ENCODE measurements at regions not wholly inside any gene's neighbourhood (a gene's known extent, or its start where the extent isn't known, plus 50 kb on each side); places are given as distances from the start of the nearest gene placed in this dataset.

DNA sequence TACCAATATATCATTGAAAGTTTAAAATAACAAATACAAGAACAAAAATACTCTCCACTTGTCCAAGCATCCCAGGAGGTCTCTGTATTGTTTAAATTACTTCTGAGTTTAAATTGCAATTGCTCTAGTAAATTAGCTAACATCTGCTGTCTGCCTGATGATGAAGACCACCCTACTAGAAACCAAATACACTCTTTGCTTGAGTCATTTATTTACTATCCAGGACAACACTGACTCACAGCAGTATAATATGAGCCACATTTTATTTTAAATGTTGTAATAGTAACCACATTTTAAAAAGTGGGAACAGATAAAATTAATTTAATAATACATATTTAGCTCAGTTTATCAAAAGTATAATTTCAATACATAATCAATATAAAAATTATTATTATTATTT lies 62.9 kb upstream of the EEA1 start:
- TF ChIP-seq TAF1 (IDR thresholded peaks at IDR 0.05; ENCODE audit: borderline replicate concordance, low read depth, low read length) (no peak), MXI1 (IDR thresholded peaks at IDR 0.05; ENCODE audit: low read depth, low read length) (no peak)
- CTCF ChIA-PET, result interaction anchor here (1.1 to 1.4 kb wide), 3 partner anchors 389 to 1110 kb away, joined by 4 to 7 read pairs (median 5); no protein-coding TSS in a partner anchor
- no peak overlapping the region for H3K4me2 ChIP-seq
- no peaks in the 10 kb centered on the region for H3F3A ChIP-seq (replicated peaks; ENCODE audit: insufficient read depth)
- H3K9me3 ChIP-seq, result peaks cover 6% of the 10 kb centered on the region; the same call in 1 of the 2 replicates
- no peak overlapping the region for H3K27ac ChIP-seq (ENCODE audit: low read depth in 2 of 2, low read length in 1 of 2)
- H3K4me3 ChIP-seq (ENCODE audit: low read depth in 2 of 2, low read length in 1 of 2), result no peak overlapping the region
- no peaks in the 10 kb centered on the region for H3K27me3 ChIP-seq (ENCODE audit: insufficient read depth)
- peaks cover 0 to 5% of the 10 kb centered on the region in 2 experiments; a peak in 1 of 4 replicates for H3K4me1 ChIP-seq (ENCODE audit: control insufficient read depth in 1 of 2, insufficient read depth in 2 of 2, low read depth in 1 of 2, low read length in 1 of 2)
- H3K9me2 ChIP-seq, result no peaks in the 10 kb centered on the region
- DNase-seq, result no peak
- POLR2A ChIA-PET, result no interaction called here
- no peaks in the 10 kb centered on the region for H4K20me1 ChIP-seq (ENCODE audit: insufficient read depth)
- no peak overlapping the region for H3K9ac ChIP-seq
- H3K79me2 ChIP-seq (ENCODE audit: insufficient read depth), result no peaks in the 10 kb centered on the region
- no peaks in the 10 kb centered on the region for H3K36me3 ChIP-seq (replicated peaks in 1 of 2; ENCODE audit: control insufficient read depth in 1 of 2, insufficient read depth in 2 of 2, low read length in 1 of 2)
- no peak overlapping the region for H2AFZ ChIP-seq (ENCODE audit: low read depth)

DNA sequence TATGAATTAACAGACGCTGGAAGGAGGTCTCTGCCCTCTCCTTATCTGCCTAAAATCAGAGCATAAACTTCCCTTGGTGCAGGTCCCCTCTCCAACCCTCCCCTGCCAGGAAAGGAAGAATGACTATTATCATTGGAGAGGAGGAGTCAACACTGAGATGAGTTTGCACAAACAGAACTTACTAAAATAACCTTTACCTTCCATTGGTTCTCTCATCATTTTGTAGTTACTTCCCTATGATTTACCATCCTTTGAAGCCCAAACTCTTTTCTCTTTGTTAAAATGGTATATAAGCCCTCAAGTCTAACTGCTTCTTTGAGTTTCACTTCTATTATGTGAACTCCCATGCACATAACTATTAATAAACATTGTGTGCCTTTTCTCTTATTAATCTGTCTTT lies 64.2 kb upstream of the EEA1 start:
- 69% methylated on average over 1 of the region's 1 CpG for WGBS (ENCODE audit: low lambda C conversion rate)
- CTCF ChIA-PET, result interaction anchor here (1.0 to 1.7 kb wide), 4 partner anchors 9 to 426 kb away, joined by 3 to 5 read pairs (median 3); no protein-coding TSS in a partner anchor

More for the DNA sequence above, 64.2 kb upstream of the EEA1 start:
- Histone ChIP-seq H3K4me3 (ENCODE audit: low read depth in 2 of 2, low read length in 1 of 2) (no peak overlapping the region), H3K27ac (ENCODE audit: low read depth in 2 of 2, low read length in 1 of 2) (no peak overlapping the region), H3K36me3 (replicated peaks in 1 of 2; ENCODE audit: control insufficient read depth in 1 of 2, insufficient read depth in 2 of 2, low read length in 1 of 2) (no peaks in the 10 kb centered on the region), H3K27me3 (ENCODE audit: insufficient read depth) (no peaks in the 10 kb centered on the region), H2AFZ (ENCODE audit: low read depth) (no peak overlapping the region), H3K9me2 (no peaks in the 10 kb centered on the region), H3K9ac (no peak overlapping the region), H3F3A (replicated peaks; ENCODE audit: insufficient read depth) (no peaks in the 10 kb centered on the region), H3K4me2 (no peak overlapping the region), H3K4me1 (ENCODE audit: control insufficient read depth in 1 of 2, insufficient read depth in 2 of 2, low read depth in 1 of 2, low read length in 1 of 2) (no peaks in the 10 kb centered on the region), H4K20me1 (ENCODE audit: insufficient read depth) (no peaks in the 10 kb centered on the region), H3K9me3 (peaks cover 6% of the 10 kb centered on the region; the same call in 1 of the 2 replicates), H3K79me2 (ENCODE audit: insufficient read depth) (no peaks in the 10 kb centered on the region)
- POLR2A ChIA-PET, result no interaction called here
- no peak for DNase-seq
- TF ChIP-seq, protein P1, sequence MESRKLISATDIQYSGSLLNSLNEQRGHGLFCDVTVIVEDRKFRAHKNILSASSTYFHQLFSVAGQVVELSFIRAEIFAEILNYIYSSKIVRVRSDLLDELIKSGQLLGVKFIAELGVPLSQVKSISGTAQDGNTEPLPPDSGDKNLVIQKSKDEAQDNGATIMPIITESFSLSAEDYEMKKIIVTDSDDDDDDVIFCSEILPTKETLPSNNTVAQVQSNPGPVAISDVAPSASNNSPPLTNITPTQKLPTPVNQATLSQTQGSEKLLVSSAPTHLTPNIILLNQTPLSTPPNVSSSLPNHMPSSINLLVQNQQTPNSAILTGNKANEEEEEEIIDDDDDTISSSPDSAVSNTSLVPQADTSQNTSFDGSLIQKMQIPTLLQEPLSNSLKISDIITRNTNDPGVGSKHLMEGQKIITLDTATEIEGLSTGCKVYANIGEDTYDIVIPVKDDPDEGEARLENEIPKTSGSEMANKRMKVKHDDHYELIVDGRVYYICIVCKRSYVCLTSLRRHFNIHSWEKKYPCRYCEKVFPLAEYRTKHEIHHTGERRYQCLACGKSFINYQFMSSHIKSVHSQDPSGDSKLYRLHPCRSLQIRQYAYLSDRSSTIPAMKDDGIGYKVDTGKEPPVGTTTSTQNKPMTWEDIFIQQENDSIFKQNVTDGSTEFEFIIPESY (IDR thresholded peaks at IDR 0.05; ENCODE audit: borderline replicate concordance, low read depth), result no peak
- TF ChIP-seq SIN3A (IDR thresholded peaks at IDR 0.05; ENCODE audit: borderline replicate concordance, low read depth, low read length), result no peak
- TF ChIP-seq, protein P2, sequence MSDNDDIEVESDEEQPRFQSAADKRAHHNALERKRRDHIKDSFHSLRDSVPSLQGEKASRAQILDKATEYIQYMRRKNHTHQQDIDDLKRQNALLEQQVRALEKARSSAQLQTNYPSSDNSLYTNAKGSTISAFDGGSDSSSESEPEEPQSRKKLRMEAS (IDR thresholded peaks at IDR 0.05; ENCODE audit: low read depth), result no peak
- TF ChIP-seq RAD21 (IDR thresholded peaks at IDR 0.05; ENCODE audit: low read length), result no peak
- no peak for TF ChIP-seq FOXM1 (IDR thresholded peaks at IDR 0.05; ENCODE audit: low read depth)
- TF ChIP-seq, protein P3, sequence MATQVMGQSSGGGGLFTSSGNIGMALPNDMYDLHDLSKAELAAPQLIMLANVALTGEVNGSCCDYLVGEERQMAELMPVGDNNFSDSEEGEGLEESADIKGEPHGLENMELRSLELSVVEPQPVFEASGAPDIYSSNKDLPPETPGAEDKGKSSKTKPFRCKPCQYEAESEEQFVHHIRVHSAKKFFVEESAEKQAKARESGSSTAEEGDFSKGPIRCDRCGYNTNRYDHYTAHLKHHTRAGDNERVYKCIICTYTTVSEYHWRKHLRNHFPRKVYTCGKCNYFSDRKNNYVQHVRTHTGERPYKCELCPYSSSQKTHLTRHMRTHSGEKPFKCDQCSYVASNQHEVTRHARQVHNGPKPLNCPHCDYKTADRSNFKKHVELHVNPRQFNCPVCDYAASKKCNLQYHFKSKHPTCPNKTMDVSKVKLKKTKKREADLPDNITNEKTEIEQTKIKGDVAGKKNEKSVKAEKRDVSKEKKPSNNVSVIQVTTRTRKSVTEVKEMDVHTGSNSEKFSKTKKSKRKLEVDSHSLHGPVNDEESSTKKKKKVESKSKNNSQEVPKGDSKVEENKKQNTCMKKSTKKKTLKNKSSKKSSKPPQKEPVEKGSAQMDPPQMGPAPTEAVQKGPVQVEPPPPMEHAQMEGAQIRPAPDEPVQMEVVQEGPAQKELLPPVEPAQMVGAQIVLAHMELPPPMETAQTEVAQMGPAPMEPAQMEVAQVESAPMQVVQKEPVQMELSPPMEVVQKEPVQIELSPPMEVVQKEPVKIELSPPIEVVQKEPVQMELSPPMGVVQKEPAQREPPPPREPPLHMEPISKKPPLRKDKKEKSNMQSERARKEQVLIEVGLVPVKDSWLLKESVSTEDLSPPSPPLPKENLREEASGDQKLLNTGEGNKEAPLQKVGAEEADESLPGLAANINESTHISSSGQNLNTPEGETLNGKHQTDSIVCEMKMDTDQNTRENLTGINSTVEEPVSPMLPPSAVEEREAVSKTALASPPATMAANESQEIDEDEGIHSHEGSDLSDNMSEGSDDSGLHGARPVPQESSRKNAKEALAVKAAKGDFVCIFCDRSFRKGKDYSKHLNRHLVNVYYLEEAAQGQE (IDR thresholded peaks at IDR 0.05; ENCODE audit: low read depth, low read length), result no peak
- TF ChIP-seq CHD2 (IDR thresholded peaks at IDR 0.05; ENCODE audit: low read length, partially characterized antibody), result no peak
- TF ChIP-seq GABPA (IDR thresholded peaks at IDR 0.05; ENCODE audit: low read depth), result no peak
- no peak for TF ChIP-seq RCOR1 (IDR thresholded peaks at IDR 0.05; ENCODE audit: low read length)
- TF ChIP-seq FOSL2 (IDR thresholded peaks at IDR 0.05; ENCODE audit: borderline replicate concordance, low read depth), result no peak
- no peak for TF ChIP-seq JUND (IDR thresholded peaks at IDR 0.05)
- TF ChIP-seq EP300 (IDR thresholded peaks at IDR 0.05; ENCODE audit: borderline replicate concordance in 1 of 2, low read depth in 1 of 2, low read length in 1 of 2), result no peak
- TF ChIP-seq MEF2A (IDR thresholded peaks at IDR 0.05; ENCODE audit: borderline replicate concordance, low read depth), result no peak
- no peak for TF ChIP-seq RFX5 (IDR thresholded peaks at IDR 0.05; ENCODE audit: low read length)
- TF ChIP-seq, protein P4, sequence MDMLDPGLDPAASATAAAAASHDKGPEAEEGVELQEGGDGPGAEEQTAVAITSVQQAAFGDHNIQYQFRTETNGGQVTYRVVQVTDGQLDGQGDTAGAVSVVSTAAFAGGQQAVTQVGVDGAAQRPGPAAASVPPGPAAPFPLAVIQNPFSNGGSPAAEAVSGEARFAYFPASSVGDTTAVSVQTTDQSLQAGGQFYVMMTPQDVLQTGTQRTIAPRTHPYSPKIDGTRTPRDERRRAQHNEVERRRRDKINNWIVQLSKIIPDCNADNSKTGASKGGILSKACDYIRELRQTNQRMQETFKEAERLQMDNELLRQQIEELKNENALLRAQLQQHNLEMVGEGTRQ (IDR thresholded peaks at IDR 0.05; ENCODE audit: borderline replicate concordance, low read depth, low read length), result no peak
- no peak for TF ChIP-seq NFIC (IDR thresholded peaks at IDR 0.05; ENCODE audit: borderline replicate concordance)
- TF ChIP-seq POLR2AphosphoS5 (IDR thresholded peaks at IDR 0.05; ENCODE audit: low read depth, low read length), result no peak

Measured in SK-N-SH (cell line).